NCI-H748 (cell line): ENCODE measurements at regions not wholly inside any gene's neighbourhood (a gene's known extent, or its start where the extent isn't known, plus 50 kb on each side); places are given as distances from the start of the nearest gene placed in this dataset.
"Not testable (repeated sequence)": the region's sequence is repeated elsewhere in the genome, so short reads cannot be mapped to it uniquely, and the experiment has no call there.

Experiments
- DNase-seq: peaks from one replicate; lab custom pipeline; 2025; ENCODE audit not compliant: unreplicated experiment; lab: John Stamatoyannopoulos, UW

- no peak for DNase-seq
Observed at GRCh38 chr3:106116733-106117489, 248.1 kb upstream of the CBLB start.

- DNase-seq: no peak
Observed at GRCh38 chr3:106117490-106117858, 248.7 kb upstream of the CBLB start.

- no peak for DNase-seq
Observed at GRCh38 chr3:106119614-106120082, 250.8 kb upstream of the CBLB start.

- no peak for DNase-seq
Observed at GRCh38 chr3:106120356-106120755, 251.5 kb upstream of the CBLB start.

GRCh38 chr3:106121491-106122289 lies 252.9 kb upstream of the CBLB start:
- DNase-seq: no peak

GRCh38 chr3:106124818-106125217 lies 256.0 kb upstream of the CBLB start:
- DNase-seq: no peak

GRCh38 chr3:106125321-106125720 lies 256.5 kb upstream of the CBLB start:
- no peak for DNase-seq

- DNase-seq: no peak
Observed at GRCh38 chr3:106126067-106126845, 257.4 kb upstream of the CBLB start.

- DNase-seq: no peak
Observed at GRCh38 chr3:106126846-106127235, 258.0 kb upstream of the CBLB start.

- DNase-seq: no peak
Observed at GRCh38 chr3:106129939-106130338, 261.1 kb upstream of the CBLB start.

GRCh38 chr3:106130384-106131198 lies 261.8 kb upstream of the CBLB start:
- no peak for DNase-seq

- DNase-seq: no peak
Observed at GRCh38 chr3:106135451-106136160, 266.8 kb upstream of the CBLB start.

- no peak for DNase-seq
Observed at GRCh38 chr3:106139826-106140225, 271.0 kb upstream of the CBLB start.

GRCh38 chr3:106140431-106140830 lies 271.6 kb upstream of the CBLB start:
- no peak for DNase-seq

GRCh38 chr3:106144030-106144429 lies 275.2 kb upstream of the CBLB start:
- DNase-seq: no peak

- not testable (repeated sequence) for DNase-seq
Observed at GRCh38 chr3:106148440-106149082, 279.7 kb upstream of the CBLB start.

- DNase-seq: no peak
Observed at GRCh38 chr3:106157411-106157810, 288.6 kb upstream of the CBLB start.

- DNase-seq: no peak
Observed at GRCh38 chr3:106160396-106160795, 291.6 kb upstream of the CBLB start.

GRCh38 chr3:106161246-106161645 lies 292.4 kb upstream of the CBLB start:
- DNase-seq: peak; percentile 22

- no peak for DNase-seq
Observed at GRCh38 chr3:106167728-106168127, 298.9 kb upstream of the CBLB start.
